HFFc6 (cell line): ENCODE measurements at regions not wholly inside any gene's neighbourhood (a gene's known extent, or its start where the extent isn't known, plus 50 kb on each side); places are given as distances from the start of the nearest gene placed in this dataset.

ENCODE experiments used
- DNase-seq: peaks from one replicate; pipeline ENCODE4 v3.0.0-alpha.2; 2018
- H3K27ac Mint-ChIP-seq: 2 replicates; pipeline ENCODE4 v1.8.0; 2020; ENCODE audit warnings: mild to moderate bottlenecking, mixed read lengths
- H3K27me3 Mint-ChIP-seq: 2 replicates; pipeline ENCODE4 v1.8.0; 2021; ENCODE audit warnings: mild to moderate bottlenecking, moderate library complexity, mixed read lengths; ENCODE audit not compliant: insufficient read depth
- H3K36me3 Mint-ChIP-seq: 2 replicates; pipeline ENCODE4 v1.8.0; 2021; ENCODE audit warnings: low read depth, mixed read lengths
- H3K4me1 Mint-ChIP-seq: 2 replicates; pipeline ENCODE4 v1.8.0; 2020; ENCODE audit warnings: low read depth, mixed read lengths
- H3K4me3 Mint-ChIP-seq: 2 replicates; pipeline ENCODE4 v1.8.0; 2020; ENCODE audit warnings: mild to moderate bottlenecking, moderate library complexity, mixed read lengths
- H3K9me3 Mint-ChIP-seq: 2 replicates; pipeline ENCODE4 v1.8.0; 2020; ENCODE audit warnings: mild to moderate bottlenecking, mixed read lengths
- CTCF ChIP-seq: fragments of 200-600 bp; sonication (generic); IDR thresholded peaks from 2 replicates; pipeline ENCODE4 v1.5.0; 2021; ENCODE audit warnings: antibody characterized with exemption, mild to moderate bottlenecking

GRCh38 chr6:170096803-170097504, 193.9 kb downstream of the DLL1 start:
- no peak for TF ChIP-seq CTCF
- H3K4me3 Mint-ChIP-seq, result no peak overlapping the region
- DNase-seq, result no peak
- H3K27me3 Mint-ChIP-seq, result peaks cover 4% of the 10 kb centered on the region; the same call in 1 of the 2 replicates
- no peaks in the 10 kb centered on the region for H3K4me1 Mint-ChIP-seq
- H3K9me3 Mint-ChIP-seq, result peaks cover 64% of the 10 kb centered on the region
- H3K36me3 Mint-ChIP-seq, result peaks cover 21% of the 10 kb centered on the region; the same call in 1 of the 2 replicates
- no peak overlapping the region for H3K27ac Mint-ChIP-seq

- Mint-ChIP-seq H3K4me3 (no peak overlapping the region), H3K27ac (no peak overlapping the region), H3K4me1 (no peaks in the 10 kb centered on the region), H3K36me3 (peaks cover 21% of the 10 kb centered on the region; the same call in 1 of the 2 replicates), H3K9me3 (peaks cover 57% of the 10 kb centered on the region), H3K27me3 (peaks cover 4% of the 10 kb centered on the region; the same call in 1 of the 2 replicates)
- no peak for TF ChIP-seq CTCF
- no peak for DNase-seq
Measured at GRCh38 chr6:170096191-170096802, 194.6 kb downstream of the DLL1 start.

GRCh38 chr6:170095273-170095981, 195.5 kb downstream of the DLL1 start:
- no peak overlapping the region for H3K27ac Mint-ChIP-seq
- H3K4me1 Mint-ChIP-seq, result no peaks in the 10 kb centered on the region
- H3K27me3 Mint-ChIP-seq, result peaks cover 1% of the 10 kb centered on the region; the same call in 1 of the 2 replicates
- H3K9me3 Mint-ChIP-seq, result peaks cover 52% of the 10 kb centered on the region
- no peak for DNase-seq
- peaks cover 15% of the 10 kb centered on the region; the same call in 1 of the 2 replicates for H3K36me3 Mint-ChIP-seq
- H3K4me3 Mint-ChIP-seq, result no peak overlapping the region
- TF ChIP-seq CTCF, result no peak

- no peak for TF ChIP-seq CTCF
- H3K4me3 Mint-ChIP-seq, result no peak overlapping the region
- H3K9me3 Mint-ChIP-seq, result peaks cover 54% of the 10 kb centered on the region
Measured at GRCh38 chr6:170094686-170095272, 196.1 kb downstream of the DLL1 start.

More at GRCh38 chr6:170094686-170095272, 196.1 kb downstream of the DLL1 start:
- H3K4me1 Mint-ChIP-seq, result no peaks in the 10 kb centered on the region
- peaks cover 8% of the 10 kb centered on the region; the same call in 1 of the 2 replicates for H3K36me3 Mint-ChIP-seq
- DNase-seq, result no peak
- peaks cover 1% of the 10 kb centered on the region; the same call in 1 of the 2 replicates for H3K27me3 Mint-ChIP-seq
- no peak overlapping the region for H3K27ac Mint-ChIP-seq
